Panc1 (cell line): ENCODE measurements at regions not wholly inside any gene's neighbourhood (a gene's known extent, or its start where the extent isn't known, plus 50 kb on each side); places are given as distances from the start of the nearest gene placed in this dataset.

Experiments
- ATAC-seq: fragments of 200-7000 bp; cut with Tn5 transposase; 2 replicates; pipeline ENCODE4 v1.9.1; 2020; ENCODE audit warnings: mild to moderate bottlenecking, moderate library complexity
- BruUV-seq: library from RNA; stranded (reverse); fragments of 400-500 nt; replicated peaks from 2 replicates; lab custom pipeline; 2021; lab: Mats Ljungman, UMichigan
- CTCF ChIA-PET: fragments of 300-600 bp; sonication (Branson Sonifier 250); formaldehyde crosslinking; loops from one replicate; lab custom pipeline; 2022; ENCODE audit warnings: antibody characterized with exemption; lab: Charles Lee
- POLR2A ChIA-PET: fragments of 300-600 bp; sonication (Branson Sonifier 250); formaldehyde crosslinking; loops from one replicate; lab custom pipeline; 2022; ENCODE audit warnings: antibody characterized with exemption; lab: Charles Lee
- DNase-seq: peaks from one replicate; pipeline ENCODE4 v3.0.0-alpha.2; 2010; ENCODE audit warnings: low read depth, low spot score
- H3K27ac ChIP-seq: 2 replicates; pipeline ENCODE4 v1.5.1; 2011; ENCODE audit warnings: mild to moderate bottlenecking, low read length, inconsistent platforms
- H3K27me3 ChIP-seq: fragments of 200-500 bp; sonication (Bioruptor generic); 2 replicates; pipeline ENCODE4 v1.6.0; 2014; ENCODE audit warnings: low read length, inconsistent platforms; ENCODE audit not compliant: control insufficient read depth, insufficient read depth
- H3K36me3 ChIP-seq: fragments of 200-500 bp; sonication (Bioruptor generic); 2 replicates; pipeline ENCODE4 v1.5.1; 2014; ENCODE audit warnings: inconsistent platforms, mild to moderate bottlenecking, low read length, moderate library complexity; ENCODE audit not compliant: control insufficient read depth, insufficient read depth
- H3K4me1 ChIP-seq: 2 replicates; pipeline ENCODE4 v1.5.1; 2011; ENCODE audit warnings: inconsistent platforms, mild to moderate bottlenecking, low read length, moderate library complexity; ENCODE audit not compliant: control insufficient read depth, insufficient read depth
- H3K4me3 ChIP-seq, 2 experiments: 2 replicates each; pipeline ENCODE4 v1.5.1; 2011 to 2012; ENCODE audit warnings: low read depth in 2 of 2, low read length in 2 of 2, mild to moderate bottlenecking in 2 of 2, inconsistent platforms in 1 of 2, moderate library complexity in 1 of 2
- H3K9me3 ChIP-seq: fragments of 200-500 bp; sonication (Bioruptor generic); 2 replicates; pipeline ENCODE4 v1.5.1; 2014; ENCODE audit warnings: low read depth, mild to moderate bottlenecking, inconsistent platforms, low read length, moderate library complexity; ENCODE audit not compliant: control insufficient read depth, insufficient read depth
- POLR2AphosphoS5 ChIP-seq: IDR thresholded peaks from 2 replicates; pipeline ENCODE4 v1.6.1; 2012; ENCODE audit warnings: mild to moderate bottlenecking, low read depth, low read length, moderate library complexity
- SIN3A ChIP-seq: IDR thresholded peaks from 2 replicates; pipeline ENCODE4 v1.6.1; 2012; ENCODE audit warnings: low read depth, mild to moderate bottlenecking, low read length, moderate library complexity, borderline replicate concordance; ENCODE audit not compliant: insufficient read depth
- TCF7L2 ChIP-seq: IDR thresholded peaks from 2 replicates; pipeline ENCODE4 v1.6.1; 2011; ENCODE audit warnings: mild to moderate bottlenecking, low read depth, low read length, inconsistent platforms
- in situ Hi-C: cut with HindIII; loops from 2 replicates; pipeline ENCODE4 v1.10.0; 2016; ENCODE audit warnings: low sequenced_read_pairs, low pct_unique_long_range_greater_than_20kb
- intact Hi-C: fragments of 100-400 bp; cut with micrococcal nuclease; formaldehyde crosslinking; loops from one replicate; pipeline ENCODE4 v1.10.0; 2022; ENCODE audit not compliant: unreplicated experiment
- TF ChIP-seq, protein P1 (sequence below), 2 experiments: IDR thresholded peaks; 2 replicates each; pipeline ENCODE4 v1.6.1; 2011 to 2012; ENCODE audit warnings: low read depth in 2 of 2, control low read depth in 1 of 2, low read length in 1 of 2, mild to moderate bottlenecking in 1 of 2, moderate library complexity in 1 of 2; ENCODE audit not compliant: insufficient read depth in 1 of 2
- TF ChIP-seq, protein P2 (sequence below): fragments of 450-650 bp; IDR thresholded peaks from 2 replicates; pipeline ENCODE4 v1.5.1; 2017; ENCODE audit warnings: mild to moderate bottlenecking

DNA sequence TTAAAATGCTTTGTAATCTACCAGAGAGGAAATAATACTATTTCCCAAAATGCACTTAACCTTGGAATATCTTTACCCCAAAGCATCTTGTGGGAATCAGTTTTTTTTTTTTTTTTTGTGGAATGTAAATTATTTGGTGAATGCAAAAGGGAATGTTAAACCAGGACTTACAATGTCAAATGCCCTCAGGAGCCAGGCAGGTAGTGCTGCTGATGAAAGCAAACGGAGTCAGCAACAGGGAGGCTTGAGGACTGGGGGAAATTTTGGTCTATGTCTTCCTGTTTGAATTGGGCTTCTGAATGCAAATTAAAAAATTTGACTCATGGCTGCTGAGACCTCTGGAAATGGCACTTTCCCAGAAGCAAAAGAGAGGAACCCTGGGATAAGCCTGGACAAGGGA is 96.5 kb upstream of the NLRP1 start:
- H3K27me3 ChIP-seq, result peaks cover 9% of the 10 kb centered on the region
- BruUV-seq, result no TSS peak
- in situ Hi-C loops (no loop called here), intact Hi-C loops (no loop called here)
- POLR2A ChIA-PET, result no interaction called here
- H3K4me3 ChIP-seq, result no peak overlapping the region
- TF ChIP-seq, protein P1, sequence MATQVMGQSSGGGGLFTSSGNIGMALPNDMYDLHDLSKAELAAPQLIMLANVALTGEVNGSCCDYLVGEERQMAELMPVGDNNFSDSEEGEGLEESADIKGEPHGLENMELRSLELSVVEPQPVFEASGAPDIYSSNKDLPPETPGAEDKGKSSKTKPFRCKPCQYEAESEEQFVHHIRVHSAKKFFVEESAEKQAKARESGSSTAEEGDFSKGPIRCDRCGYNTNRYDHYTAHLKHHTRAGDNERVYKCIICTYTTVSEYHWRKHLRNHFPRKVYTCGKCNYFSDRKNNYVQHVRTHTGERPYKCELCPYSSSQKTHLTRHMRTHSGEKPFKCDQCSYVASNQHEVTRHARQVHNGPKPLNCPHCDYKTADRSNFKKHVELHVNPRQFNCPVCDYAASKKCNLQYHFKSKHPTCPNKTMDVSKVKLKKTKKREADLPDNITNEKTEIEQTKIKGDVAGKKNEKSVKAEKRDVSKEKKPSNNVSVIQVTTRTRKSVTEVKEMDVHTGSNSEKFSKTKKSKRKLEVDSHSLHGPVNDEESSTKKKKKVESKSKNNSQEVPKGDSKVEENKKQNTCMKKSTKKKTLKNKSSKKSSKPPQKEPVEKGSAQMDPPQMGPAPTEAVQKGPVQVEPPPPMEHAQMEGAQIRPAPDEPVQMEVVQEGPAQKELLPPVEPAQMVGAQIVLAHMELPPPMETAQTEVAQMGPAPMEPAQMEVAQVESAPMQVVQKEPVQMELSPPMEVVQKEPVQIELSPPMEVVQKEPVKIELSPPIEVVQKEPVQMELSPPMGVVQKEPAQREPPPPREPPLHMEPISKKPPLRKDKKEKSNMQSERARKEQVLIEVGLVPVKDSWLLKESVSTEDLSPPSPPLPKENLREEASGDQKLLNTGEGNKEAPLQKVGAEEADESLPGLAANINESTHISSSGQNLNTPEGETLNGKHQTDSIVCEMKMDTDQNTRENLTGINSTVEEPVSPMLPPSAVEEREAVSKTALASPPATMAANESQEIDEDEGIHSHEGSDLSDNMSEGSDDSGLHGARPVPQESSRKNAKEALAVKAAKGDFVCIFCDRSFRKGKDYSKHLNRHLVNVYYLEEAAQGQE (IDR thresholded peaks at IDR 0.05; ENCODE audit: insufficient read depth in 1 of 2, low read depth in 2 of 2, low read length in 1 of 2), result no peak
- TF ChIP-seq, protein P2, sequence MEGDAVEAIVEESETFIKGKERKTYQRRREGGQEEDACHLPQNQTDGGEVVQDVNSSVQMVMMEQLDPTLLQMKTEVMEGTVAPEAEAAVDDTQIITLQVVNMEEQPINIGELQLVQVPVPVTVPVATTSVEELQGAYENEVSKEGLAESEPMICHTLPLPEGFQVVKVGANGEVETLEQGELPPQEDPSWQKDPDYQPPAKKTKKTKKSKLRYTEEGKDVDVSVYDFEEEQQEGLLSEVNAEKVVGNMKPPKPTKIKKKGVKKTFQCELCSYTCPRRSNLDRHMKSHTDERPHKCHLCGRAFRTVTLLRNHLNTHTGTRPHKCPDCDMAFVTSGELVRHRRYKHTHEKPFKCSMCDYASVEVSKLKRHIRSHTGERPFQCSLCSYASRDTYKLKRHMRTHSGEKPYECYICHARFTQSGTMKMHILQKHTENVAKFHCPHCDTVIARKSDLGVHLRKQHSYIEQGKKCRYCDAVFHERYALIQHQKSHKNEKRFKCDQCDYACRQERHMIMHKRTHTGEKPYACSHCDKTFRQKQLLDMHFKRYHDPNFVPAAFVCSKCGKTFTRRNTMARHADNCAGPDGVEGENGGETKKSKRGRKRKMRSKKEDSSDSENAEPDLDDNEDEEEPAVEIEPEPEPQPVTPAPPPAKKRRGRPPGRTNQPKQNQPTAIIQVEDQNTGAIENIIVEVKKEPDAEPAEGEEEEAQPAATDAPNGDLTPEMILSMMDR, result no peak
- no peak for TF ChIP-seq TCF7L2
- no peak for TF ChIP-seq SIN3A
- TF ChIP-seq POLR2AphosphoS5, result no peak
- CTCF ChIA-PET, result no interaction called here
- no peak overlapping the region for H3K27ac ChIP-seq
- ATAC-seq (no peak), DNase-seq (no peak)
- no peaks in the 10 kb centered on the region for H3K9me3 ChIP-seq
- H3K36me3 ChIP-seq, result no peaks in the 10 kb centered on the region
- no peaks in the 10 kb centered on the region for H3K4me1 ChIP-seq

DNA sequence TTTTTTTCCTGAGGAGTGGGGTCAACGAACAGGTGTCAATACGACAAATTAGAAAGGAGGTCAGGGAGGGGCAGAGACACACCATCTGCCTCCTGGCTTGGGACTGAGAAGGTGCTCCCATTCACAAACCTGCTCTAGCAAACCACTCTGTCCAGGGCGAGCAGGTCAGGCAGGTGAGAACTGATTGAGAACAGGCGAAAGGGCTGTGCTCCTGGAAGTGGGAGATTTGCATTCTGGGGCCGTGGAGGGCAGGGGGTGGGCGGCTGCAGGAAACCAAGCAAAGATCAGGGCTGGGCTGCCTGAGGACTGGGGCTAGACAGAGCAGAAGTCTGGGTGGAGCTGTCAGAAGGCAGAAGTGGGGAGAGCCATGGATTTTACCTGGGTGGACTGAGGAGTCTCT is 98.9 kb upstream of the NLRP1 start:
- ATAC-seq (no peak), DNase-seq (no peak)
- Histone ChIP-seq H3K36me3 (no peaks in the 10 kb centered on the region), H3K27me3 (peaks cover 9% of the 10 kb centered on the region), H3K27ac (no peak overlapping the region), H3K9me3 (no peaks in the 10 kb centered on the region), H3K4me3 (no peak overlapping the region), H3K4me1 (no peaks in the 10 kb centered on the region)
- POLR2A ChIA-PET, result no interaction called here
- in situ Hi-C loops (no loop called here), intact Hi-C loops (no loop called here)
- no peak for TF ChIP-seq SIN3A
- TF ChIP-seq TCF7L2, result no peak
- TF ChIP-seq POLR2AphosphoS5, result no peak
- TF ChIP-seq, protein P2, result no peak
- TF ChIP-seq, protein P1 (IDR thresholded peaks at IDR 0.05; ENCODE audit: insufficient read depth in 1 of 2, low read depth in 2 of 2, low read length in 1 of 2), result no peak
- CTCF ChIA-PET, result no interaction called here
- BruUV-seq, result no TSS peak
